NT2/D1 (cell line): ENCODE measurements at regions not wholly inside any gene's neighbourhood (a gene's known extent, or its start where the extent isn't known, plus 50 kb on each side); places are given as distances from the start of the nearest gene placed in this dataset.

Experiments
- DNase-seq: peaks from one replicate; pipeline ENCODE4 v3.0.0-alpha.2; 2011; ENCODE audit warnings: low read depth, low spot score
- H3K27me3 ChIP-seq: 2 replicates; pipeline ENCODE4 v1.6.0; 2011; ENCODE audit warnings: mild to moderate bottlenecking; ENCODE audit not compliant: insufficient read length, insufficient read depth
- H3K36me3 ChIP-seq: 2 replicates; pipeline ENCODE4 v1.6.1; 2011; ENCODE audit warnings: mild to moderate bottlenecking, low read length, mixed read lengths; ENCODE audit not compliant: insufficient read depth, insufficient read length
- H3K4me1 ChIP-seq: 2 replicates; pipeline ENCODE4 v1.5.1; 2011; ENCODE audit not compliant: insufficient read depth, insufficient read length
- H3K4me3 ChIP-seq: 2 replicates; pipeline ENCODE4 v1.5.1; 2011; ENCODE audit warnings: low read depth; ENCODE audit not compliant: insufficient read length
- H3K9ac ChIP-seq: 2 replicates; pipeline ENCODE4 v1.6.0; 2011; ENCODE audit warnings: low read depth; ENCODE audit not compliant: insufficient read length
- H3K9me3 ChIP-seq: 2 replicates; pipeline ENCODE4 v1.5.1; 2011; ENCODE audit warnings: mild to moderate bottlenecking, low read length; ENCODE audit not compliant: insufficient read depth
- SUZ12 ChIP-seq: IDR thresholded peaks from 2 replicates; pipeline ENCODE4 v1.6.1; 2011; ENCODE audit not compliant: insufficient read length, insufficient read depth; ENCODE audit errors: extremely low read depth
- YY1 ChIP-seq: IDR thresholded peaks from 2 replicates; pipeline ENCODE4 v1.6.1; 2011; ENCODE audit not compliant: insufficient read length, insufficient read depth
- ZNF274 ChIP-seq: IDR thresholded peaks from 2 replicates; pipeline ENCODE4 v1.6.1; 2011; ENCODE audit warnings: mild to moderate bottlenecking, low read depth, low read length

DNA sequence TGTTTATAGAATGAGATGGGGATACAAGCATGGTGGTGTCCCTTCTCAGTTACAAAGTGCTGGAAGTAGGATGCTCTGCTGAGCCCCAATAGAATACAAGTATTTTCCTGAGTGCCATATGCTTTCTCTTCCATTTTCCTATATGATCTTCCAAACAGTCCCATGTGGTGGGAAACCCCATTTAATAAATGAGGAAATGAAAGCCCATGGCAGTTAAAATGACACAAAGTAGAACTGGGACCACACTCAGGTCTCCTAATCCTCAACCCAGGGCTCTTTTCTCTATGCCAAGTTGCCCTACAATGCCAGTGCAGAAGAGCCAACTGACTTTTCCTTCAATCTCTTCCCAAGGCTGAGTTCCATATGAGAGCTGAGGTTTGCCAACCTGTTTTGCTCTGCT lies 198.0 kb upstream of the FOXN2 start:
- TF ChIP-seq ZNF274 (no peak), YY1 (no peak), SUZ12 (no peak)
- no peaks in the 10 kb centered on the region for H3K9me3 ChIP-seq

GRCh38 chr2:48118895-48119294 lies 195.6 kb upstream of the FOXN2 start:
- H3K9ac ChIP-seq = no peak overlapping the region
- no peaks in the 10 kb centered on the region for H3K9me3 ChIP-seq
- H3K27me3 ChIP-seq = no peaks in the 10 kb centered on the region
- H3K4me1 ChIP-seq = no peaks in the 10 kb centered on the region
- DNase-seq = no peak
- TF ChIP-seq YY1 = no peak
- TF ChIP-seq SUZ12 = no peak
- TF ChIP-seq ZNF274 = no peak
- no peaks in the 10 kb centered on the region for H3K36me3 ChIP-seq
- no peak overlapping the region for H3K4me3 ChIP-seq

More for the DNA sequence above, 198.0 kb upstream of the FOXN2 start:
- H3K4me3 ChIP-seq = no peak overlapping the region
- no peaks in the 10 kb centered on the region for H3K4me1 ChIP-seq
- H3K9ac ChIP-seq = no peak overlapping the region
- H3K36me3 ChIP-seq = no peaks in the 10 kb centered on the region
- DNase-seq = no peak
- no peaks in the 10 kb centered on the region for H3K27me3 ChIP-seq

- Histone ChIP-seq H3K9me3 (no peaks in the 10 kb centered on the region), H3K4me3 (no peak overlapping the region), H3K27me3 (no peaks in the 10 kb centered on the region), H3K4me1 (no peaks in the 10 kb centered on the region), H3K9ac (no peak overlapping the region), H3K36me3 (no peaks in the 10 kb centered on the region)
- no peak for TF ChIP-seq ZNF274
- no peak for TF ChIP-seq YY1
- no peak for TF ChIP-seq SUZ12
- no peak for DNase-seq
Observed at GRCh38 chr2:48120112-48120511, 194.4 kb upstream of the FOXN2 start.

DNA sequence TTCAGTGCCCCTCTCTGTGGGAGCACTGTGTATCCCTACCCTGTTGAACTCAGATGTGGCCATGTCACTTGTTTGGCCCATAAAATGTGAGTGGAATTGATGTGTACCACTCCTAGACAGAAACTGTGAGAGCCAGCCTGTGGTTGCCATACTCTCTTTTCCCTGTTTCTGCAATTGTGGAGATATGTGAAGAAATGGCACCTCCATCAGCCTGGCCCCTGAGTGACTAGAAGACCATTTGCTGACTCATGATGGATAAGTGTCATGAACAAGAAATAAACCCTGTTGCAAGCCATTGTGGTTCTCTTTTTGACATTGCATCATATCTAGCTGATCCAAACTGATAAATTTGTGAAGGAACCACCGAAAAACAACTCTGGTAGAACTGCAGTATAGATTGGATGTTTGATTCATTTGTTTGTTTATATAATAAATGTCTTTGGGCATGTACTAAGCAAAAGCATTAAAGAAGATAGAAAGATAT lies 193.7 kb upstream of the FOXN2 start:
- DNase-seq = no peak
- TF ChIP-seq YY1 (no peak), ZNF274 (no peak), SUZ12 (no peak)

DNA sequence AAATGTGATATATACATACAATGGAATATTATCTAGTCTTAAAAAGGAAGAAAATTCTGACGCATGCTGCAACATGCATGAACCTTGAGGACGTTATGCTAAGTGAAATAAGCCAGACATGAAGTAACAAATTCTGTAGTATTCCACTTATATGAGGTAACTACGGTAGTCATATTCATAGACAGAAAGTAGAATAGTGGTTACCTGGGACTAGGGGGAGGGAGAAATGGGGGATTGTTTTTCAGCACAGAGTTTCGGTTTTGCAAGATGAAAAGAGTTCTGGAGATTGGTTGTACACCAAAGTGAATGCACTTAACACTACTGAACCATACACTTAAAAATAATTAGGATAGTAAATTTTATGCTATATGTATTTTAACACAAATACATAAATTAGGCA lies 192.3 kb upstream of the FOXN2 start:
- no peak for DNase-seq
- Histone ChIP-seq H3K9me3 (no peaks in the 10 kb centered on the region), H3K4me3 (no peak overlapping the region), H3K9ac (no peak overlapping the region), H3K36me3 (no peaks in the 10 kb centered on the region), H3K27me3 (no peaks in the 10 kb centered on the region), H3K4me1 (no peaks in the 10 kb centered on the region)
- TF ChIP-seq ZNF274 (no peak), SUZ12 (no peak), YY1 (no peak)

More for the DNA sequence above, 193.7 kb upstream of the FOXN2 start:
- Histone ChIP-seq H3K4me1 (no peaks in the 10 kb centered on the region), H3K27me3 (no peaks in the 10 kb centered on the region), H3K9me3 (no peaks in the 10 kb centered on the region), H3K4me3 (no peak overlapping the region), H3K9ac (no peak overlapping the region), H3K36me3 (no peaks in the 10 kb centered on the region)

GRCh38 chr2:48124592-48124991 lies 189.9 kb upstream of the FOXN2 start:
- Histone ChIP-seq H3K4me3 (no peak overlapping the region), H3K27me3 (no peaks in the 10 kb centered on the region), H3K9ac (no peak overlapping the region), H3K9me3 (no peaks in the 10 kb centered on the region), H3K4me1 (no peaks in the 10 kb centered on the region), H3K36me3 (no peaks in the 10 kb centered on the region)
- no peak for TF ChIP-seq ZNF274
- TF ChIP-seq YY1 = no peak
- TF ChIP-seq SUZ12 = no peak
- DNase-seq = no peak

GRCh38 chr2:48126162-48126561 lies 188.3 kb upstream of the FOXN2 start:
- no peak overlapping the region for H3K4me3 ChIP-seq
- no peaks in the 10 kb centered on the region for H3K36me3 ChIP-seq
- no peaks in the 10 kb centered on the region for H3K9me3 ChIP-seq
- DNase-seq = no peak
- TF ChIP-seq SUZ12 (no peak), ZNF274 (no peak), YY1 (no peak)
- no peak overlapping the region for H3K9ac ChIP-seq
- no peaks in the 10 kb centered on the region for H3K4me1 ChIP-seq
- no peaks in the 10 kb centered on the region for H3K27me3 ChIP-seq

GRCh38 chr2:48127612-48128191 lies 186.8 kb upstream of the FOXN2 start:
- no peak overlapping the region for H3K4me3 ChIP-seq
- no peaks in the 10 kb centered on the region for H3K4me1 ChIP-seq
- H3K9ac ChIP-seq = no peak overlapping the region
- no peaks in the 10 kb centered on the region for H3K27me3 ChIP-seq
- no peak for TF ChIP-seq YY1
- no peaks in the 10 kb centered on the region for H3K9me3 ChIP-seq
- DNase-seq = no peak
- no peaks in the 10 kb centered on the region for H3K36me3 ChIP-seq
